Cardiac fibroblast (primary cell): ENCODE measurements at regions not wholly inside any gene's neighbourhood (a gene's known extent, or its start where the extent isn't known, plus 50 kb on each side); places are given as distances from the start of the nearest gene placed in this dataset.

Experiments
- DNase-seq, 2 donors: peaks; one replicate each; pipeline versions ENCODE4 v3.0.0 to v3.0.0-alpha.2; 2010; ENCODE audit warnings: low read depth in 2 of 2
- H3K4me3 ChIP-seq, 2 donors: replicated peaks in 1 of 2; 1 replicate in 1 of 2; 2 replicates in 1 of 2; pipeline ENCODE4 v1.5.1; 2011; ENCODE audit warnings: low read depth in 2 of 2, low read length in 2 of 2, mild to moderate bottlenecking in 2 of 2, moderate library complexity in 1 of 2
- CTCF ChIP-seq: IDR thresholded peaks from one replicate; pipeline ENCODE4 v1.5.1; 2011; ENCODE audit warnings: low read depth, mild to moderate bottlenecking, low read length, inconsistent platforms

- no peak for DNase-seq
- no peak for TF ChIP-seq CTCF
- no peak overlapping the region for H3K4me3 ChIP-seq
These were observed 97.1 kb downstream of the ARF6 start for GRCh38 chr14:49989966-49990365.

- TF ChIP-seq CTCF: no peak
- no peak overlapping the region for H3K4me3 ChIP-seq
- DNase-seq: peak in 1 of 2 donors; percentile 68
These were observed 98.6 kb downstream of the ARF6 start for GRCh38 chr14:49991491-49991890.

- TF ChIP-seq CTCF: no peak
- no peak overlapping the region for H3K4me3 ChIP-seq
- no peak for DNase-seq
These were observed 99.2 kb downstream of the ARF6 start for GRCh38 chr14:49992036-49992435.

- H3K4me3 ChIP-seq: no peak overlapping the region
- TF ChIP-seq CTCF: no peak
These were observed 99.6 kb downstream of the ARF6 start for GRCh38 chr14:49992448-49992847.

GRCh38 chr14:49992901-49993339 is 100.0 kb downstream of the ARF6 start:
- no peak overlapping the region for H3K4me3 ChIP-seq
- DNase-seq: peak; percentile 54 to 95
- TF ChIP-seq CTCF: no peak

More at GRCh38 chr14:49992448-49992847, 99.6 kb downstream of the ARF6 start:
- DNase-seq: no peak

GRCh38 chr14:49993565-49993964 is 100.7 kb downstream of the ARF6 start:
- no peak for DNase-seq
- H3K4me3 ChIP-seq: no peak overlapping the region
- TF ChIP-seq CTCF: no peak

- DNase-seq: no peak
- TF ChIP-seq CTCF: no peak
- no peak overlapping the region for H3K4me3 ChIP-seq
These were observed 102.2 kb downstream of the ARF6 start for GRCh38 chr14:49994951-49995561.
